ENCODE measurements at regions not wholly inside any gene's neighbourhood (a gene's known extent, or its start where the extent isn't known, plus 50 kb on each side); places are given as distances from the start of the nearest gene placed in this dataset.

DNA sequence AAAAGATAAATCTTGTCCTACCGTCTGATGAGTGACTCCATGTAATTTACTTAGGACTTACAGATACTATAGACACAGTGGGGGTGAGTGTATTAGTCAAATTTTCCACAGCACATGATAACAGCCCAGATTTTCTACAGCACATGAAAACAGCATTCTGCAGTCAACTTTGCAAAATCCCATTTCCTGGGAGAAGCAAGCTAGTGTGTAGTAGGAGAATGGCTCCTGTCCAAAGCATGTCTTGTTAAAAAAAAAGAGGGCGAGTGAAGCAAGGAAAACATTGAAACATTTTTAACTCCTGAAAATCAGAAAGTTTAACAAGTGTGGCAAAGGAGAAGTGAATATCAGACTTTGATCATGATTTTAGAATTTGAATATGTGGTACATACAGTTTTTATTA, 817.8 kb upstream of the FAM98A start:
- no peak for DNase-seq (ENCODE audit: low read depth in 2 of 2)

DNA sequence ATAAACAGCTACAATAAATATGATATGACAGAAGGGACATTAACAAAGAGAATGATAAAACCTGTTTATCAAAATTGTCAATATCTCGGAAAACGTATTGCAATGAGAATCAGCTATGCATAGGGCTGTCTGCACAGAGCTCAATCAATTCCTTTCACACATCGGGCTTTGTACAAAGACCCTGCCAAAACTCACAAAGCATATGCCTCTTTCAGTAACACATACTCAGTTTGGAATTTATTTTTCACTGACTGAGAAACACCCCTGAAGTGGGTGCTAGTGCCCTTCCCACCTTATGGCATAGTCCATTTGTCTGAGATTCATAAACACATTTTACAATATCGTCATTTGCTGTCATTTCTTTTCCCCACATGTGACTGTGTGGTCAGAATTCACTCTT, 815.8 kb upstream of the FAM98A start:
- DNase-seq (ENCODE audit: low read depth in 2 of 2), result no peak

DNA sequence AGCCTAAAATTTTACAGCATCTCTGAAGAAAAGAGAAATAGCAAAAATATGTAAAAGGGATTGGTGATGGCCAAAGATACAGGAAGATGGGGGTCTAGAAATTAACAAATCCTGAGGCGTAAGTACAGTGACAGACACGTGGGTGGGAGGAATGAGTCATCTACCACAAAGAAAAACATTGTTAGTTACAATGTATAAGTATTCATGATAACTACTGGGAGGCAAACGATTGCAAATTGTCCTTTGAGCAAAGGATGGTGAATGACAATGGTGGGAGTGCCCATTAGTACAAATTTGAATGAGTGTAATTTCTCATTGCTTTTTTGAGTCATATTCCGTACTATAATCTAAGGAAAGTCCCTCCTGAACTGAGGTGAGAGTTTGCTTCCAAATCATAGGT, 809.0 kb upstream of the FAM98A start:
- no peak for DNase-seq (ENCODE audit: low read depth in 2 of 2)

DNA sequence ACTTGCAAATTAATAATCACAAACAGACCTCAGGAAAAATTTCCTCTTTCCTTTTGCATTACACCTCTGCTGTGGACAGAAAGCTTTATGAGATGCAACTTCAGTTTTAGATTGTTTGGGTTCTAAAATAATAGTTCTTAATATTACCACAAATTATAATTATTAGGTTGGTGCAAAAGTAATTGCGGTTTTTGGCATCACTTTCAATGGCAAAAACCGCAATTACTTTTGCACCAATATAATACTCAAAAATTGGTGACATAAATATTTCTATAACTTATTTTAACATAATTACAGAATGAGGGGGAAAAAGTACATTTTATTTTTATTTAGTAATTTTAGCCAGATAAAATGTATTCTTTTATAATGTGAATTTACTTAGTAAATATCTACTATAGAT, 804.4 kb upstream of the FAM98A start:
- DNase-seq (ENCODE audit: low read depth in 2 of 2), result no peak

DNA sequence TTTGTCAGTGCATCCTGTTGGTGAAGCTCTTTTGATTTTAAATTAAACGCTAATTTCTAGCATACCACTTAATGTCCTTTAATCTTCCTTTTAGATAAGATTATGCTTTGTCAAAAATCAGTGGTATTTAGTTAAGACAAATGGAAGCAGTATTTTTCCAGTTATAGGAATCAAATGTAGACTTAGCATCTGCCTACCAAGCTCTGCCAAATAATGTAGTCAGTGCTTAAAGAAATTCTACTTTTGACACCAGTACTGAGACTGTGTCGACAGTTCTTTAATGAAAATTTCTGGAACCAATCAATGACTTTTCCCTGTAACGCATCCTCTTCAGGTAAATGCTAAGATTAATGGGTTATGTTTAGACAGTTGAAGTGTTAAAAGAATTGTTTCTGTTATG, 803.3 kb upstream of the FAM98A start:
- DNase-seq (ENCODE audit: low read depth in 2 of 2), result no peak

DNA sequence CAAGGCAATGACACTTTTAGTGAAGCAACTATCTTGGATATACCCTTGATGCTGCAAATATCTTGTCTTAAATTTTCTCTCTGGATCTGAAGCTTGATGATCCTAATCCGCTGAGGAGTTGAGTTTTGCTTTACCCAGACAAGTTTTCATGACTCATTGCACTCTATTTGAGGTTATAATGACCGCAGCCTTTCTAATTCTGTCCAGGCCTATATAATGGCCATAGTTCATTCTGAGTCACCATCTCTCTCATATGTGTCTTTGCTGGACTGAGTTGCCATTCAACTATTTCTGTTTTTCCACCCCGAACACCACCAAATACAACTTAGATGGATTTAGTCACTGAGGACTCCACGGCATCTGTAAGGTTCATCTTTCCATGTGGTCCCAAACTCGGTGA, 802.1 kb upstream of the FAM98A start:
- no peak for DNase-seq (ENCODE audit: low read depth in 2 of 2)

DNA sequence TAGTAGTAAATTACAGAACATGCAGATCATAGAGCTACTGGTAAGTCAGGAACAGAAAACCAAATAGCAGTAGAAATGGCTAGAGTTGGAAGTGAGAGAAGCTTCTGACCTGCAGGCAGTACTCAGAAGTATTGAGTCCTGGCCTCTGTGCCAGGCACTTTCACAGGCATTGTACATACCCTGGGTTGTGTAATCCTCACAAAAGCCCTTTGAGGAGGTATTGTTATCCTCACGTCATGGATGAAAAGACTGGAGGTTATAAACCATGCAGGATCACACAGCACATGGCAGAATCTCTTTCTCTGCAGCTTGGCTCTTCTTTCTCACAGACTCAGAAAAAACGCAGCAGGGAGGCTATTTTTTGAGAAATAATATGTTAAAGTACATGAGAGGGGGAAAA, 789.3 kb upstream of the FAM98A start:
- no peak for DNase-seq (ENCODE audit: low read depth in 2 of 2)

DNA sequence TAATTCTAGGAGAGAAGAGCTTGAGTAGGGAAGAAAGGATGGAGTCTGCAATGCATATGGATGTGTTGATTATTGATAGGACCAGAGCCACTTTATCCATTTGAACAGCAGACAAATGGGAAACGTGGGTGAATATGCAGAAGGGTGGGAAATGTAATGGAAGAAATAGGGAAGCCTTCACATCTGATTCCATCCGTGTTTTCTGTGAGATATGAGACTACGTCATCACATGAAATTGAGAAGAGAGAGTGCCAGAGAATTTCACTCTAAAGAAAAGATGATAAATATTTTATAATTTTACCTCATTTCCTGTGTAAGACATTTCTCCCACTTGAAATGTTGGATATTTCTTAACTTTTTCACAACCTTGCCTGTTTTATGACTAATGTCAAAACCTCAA, 788.4 kb upstream of the FAM98A start:
- DNase-seq (ENCODE audit: low read depth in 2 of 2), result no peak

DNA sequence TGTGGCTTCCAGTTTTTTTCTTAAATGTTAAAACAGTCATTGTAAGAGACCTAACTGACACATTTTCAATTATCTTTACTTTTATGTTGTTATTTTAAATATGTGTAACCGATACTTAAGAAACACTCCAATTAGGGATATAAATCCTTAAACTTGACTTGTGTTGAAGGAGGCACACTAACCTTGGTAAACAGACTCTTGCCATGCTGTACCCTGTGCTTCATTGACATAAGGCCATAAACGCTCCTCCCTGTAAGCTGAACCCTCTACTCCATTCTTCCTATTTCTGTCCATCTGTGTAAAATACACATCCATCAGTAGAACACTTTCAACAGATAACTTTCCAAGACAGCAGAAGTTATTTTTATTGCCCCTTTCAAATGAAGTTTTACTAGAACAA, 780.5 kb upstream of the FAM98A start:
- no peak for DNase-seq (ENCODE audit: low read depth in 2 of 2)

DNA sequence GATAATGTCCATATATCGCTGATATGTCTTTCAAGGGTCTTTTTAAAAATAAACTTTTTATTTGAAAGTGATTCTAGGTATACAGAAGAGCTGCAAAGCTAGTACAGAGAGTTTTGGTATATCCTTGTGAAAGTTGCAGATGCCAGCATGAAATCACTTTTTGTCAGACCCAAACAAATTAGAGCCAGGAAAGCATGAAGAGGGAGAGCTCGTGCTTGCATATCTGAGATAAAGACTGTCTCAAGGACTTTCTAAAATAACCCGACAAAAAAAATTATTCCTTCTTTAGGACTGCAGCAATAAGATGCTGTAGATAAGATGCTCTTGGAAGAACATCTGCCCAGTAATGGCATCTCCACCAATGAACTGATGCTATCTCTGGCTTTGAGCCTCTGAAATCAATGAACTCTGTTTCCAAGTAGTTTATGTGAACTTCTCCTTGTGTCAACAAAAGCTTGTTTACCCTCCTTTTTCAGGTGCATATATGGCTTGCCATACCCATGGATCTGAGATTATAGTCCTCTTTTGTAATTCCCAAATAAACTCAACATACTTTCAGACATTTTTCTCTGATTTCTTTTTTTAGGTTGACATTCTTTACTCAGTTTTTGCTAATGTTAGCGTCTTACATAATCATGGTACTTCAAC, 774.6 kb upstream of the FAM98A start:
- no peak for DNase-seq (ENCODE audit: low read depth in 2 of 2)

DNA sequence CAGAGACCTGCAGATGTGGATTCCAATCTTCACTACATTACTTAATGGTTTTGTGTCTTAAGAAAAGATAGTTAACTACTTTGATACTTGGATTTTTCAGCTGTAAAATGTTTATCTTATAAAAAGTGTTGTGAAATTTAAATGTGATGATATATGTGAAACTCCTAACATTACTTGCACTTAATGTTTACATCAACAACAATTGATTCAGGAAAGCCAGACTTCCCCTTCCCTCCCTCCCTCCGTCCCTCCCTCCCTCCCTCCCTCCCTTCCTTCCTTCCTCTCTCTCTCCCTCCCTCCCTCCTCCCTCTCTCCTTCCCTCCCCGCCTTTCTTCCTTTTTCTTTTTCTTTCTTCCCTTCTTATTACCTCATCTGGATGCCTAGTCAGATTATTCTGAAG, 773.9 kb upstream of the FAM98A start:
- DNase-seq (ENCODE audit: low read depth in 2 of 2), result no peak

DNA sequence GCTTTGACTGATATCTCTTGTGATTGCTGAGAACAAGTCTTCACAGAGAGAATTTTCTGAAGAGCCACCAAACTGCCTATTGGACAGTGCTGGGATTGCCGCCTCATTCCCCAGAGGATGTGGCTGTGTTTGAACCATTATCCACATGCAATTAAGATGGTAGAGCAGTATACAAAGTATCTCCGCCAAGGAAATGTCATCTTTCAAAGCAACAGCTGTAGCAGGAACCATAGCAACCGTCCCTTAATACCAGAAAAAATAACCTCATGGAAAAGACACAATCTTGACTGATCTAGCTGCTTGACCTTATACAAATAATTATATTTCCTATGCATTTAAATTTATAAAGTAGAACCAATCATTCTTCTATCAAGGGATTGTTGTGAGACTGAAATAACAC, 772.6 kb upstream of the FAM98A start:
- no peak for DNase-seq (ENCODE audit: low read depth in 2 of 2)

DNA sequence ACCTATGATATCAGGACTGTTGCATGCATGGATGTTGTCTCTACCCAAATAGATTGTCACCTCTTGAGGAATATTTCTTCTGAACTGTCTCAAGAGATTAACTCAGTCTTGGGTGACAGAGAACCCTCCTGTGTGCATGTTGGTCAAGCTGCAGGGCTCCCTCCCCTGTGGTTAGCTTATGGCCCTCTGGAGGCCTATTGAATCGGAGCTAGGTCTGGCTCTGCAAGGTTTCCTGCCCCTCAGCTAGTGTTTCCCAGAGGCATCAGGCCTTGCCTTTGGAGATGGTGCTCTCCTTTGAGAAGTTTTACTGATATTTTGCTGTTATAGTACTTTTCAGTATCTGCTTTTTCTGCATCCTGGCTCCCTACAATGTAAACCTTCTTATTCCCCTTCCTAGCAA, 769.2 kb upstream of the FAM98A start:
- DNase-seq (ENCODE audit: low read depth in 2 of 2), result no peak

DNA sequence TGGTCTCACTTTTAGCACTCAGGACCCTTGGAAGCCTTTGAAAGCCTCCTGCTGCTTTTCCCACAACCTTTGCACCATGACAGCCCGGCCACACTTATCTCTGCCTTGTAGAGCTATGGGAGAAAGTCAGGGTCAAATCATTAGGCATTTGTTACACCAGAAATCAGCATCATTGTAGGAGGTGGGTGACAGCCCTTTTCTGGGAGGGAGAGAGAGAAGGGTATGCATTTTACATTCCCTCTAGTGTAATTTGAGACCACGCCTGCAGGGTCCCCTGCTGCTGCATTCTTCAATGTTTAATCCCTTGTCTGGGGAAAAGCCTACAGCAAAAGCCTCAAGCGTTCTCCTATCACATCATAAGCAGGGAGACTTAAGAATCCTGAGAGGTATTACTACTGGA, 766.8 kb upstream of the FAM98A start:
- no peak for DNase-seq (ENCODE audit: low read depth in 2 of 2)

DNA sequence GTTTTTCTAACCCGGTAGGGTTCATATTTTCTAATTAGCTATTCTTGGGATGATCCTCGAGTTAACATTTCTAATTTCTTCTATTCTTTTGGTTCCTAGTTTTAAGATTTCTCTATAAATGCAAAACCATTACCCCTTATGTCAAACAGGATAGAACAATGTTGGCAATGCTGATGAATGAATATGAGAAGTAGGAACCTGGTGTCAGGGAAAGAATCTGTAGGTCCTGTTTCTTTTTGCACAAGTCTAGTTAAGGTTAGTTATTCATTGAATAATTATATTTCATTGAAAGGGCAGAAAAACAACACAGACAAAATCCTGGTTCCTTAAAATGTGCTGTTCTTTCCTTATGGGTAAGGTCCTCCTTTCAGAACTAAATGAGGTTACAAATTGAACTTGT, 766.4 kb upstream of the FAM98A start:
- DNase-seq (ENCODE audit: low read depth in 2 of 2), result no peak

DNA sequence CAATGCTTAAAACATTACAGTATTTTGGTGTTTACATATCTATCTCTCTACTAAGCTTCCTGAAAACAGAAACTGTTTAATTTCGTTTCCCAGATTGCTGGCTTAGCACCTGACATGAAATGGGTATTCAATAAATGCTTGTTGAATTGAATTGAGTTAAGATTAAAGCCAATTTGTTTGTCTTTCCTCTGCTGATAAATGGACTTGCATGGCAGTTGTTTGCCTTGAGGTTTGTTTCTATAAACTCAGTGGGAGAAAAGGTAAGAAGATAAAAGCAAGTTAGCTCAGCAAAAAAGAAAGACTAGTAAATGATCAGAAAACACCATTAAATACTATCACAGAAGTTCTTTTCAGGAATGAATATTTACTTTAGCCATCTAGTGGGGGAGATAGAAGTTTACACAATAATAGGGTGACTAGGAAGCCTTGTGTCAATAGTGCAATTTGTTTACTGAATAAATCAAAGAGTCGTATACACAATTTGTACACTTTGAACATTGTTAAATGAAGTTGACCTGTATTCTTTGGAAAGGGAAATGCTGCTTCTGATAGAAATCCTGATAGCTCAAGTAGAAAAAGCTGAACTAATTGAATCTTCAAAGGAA, 754.5 kb upstream of the FAM98A start:
- DNase-seq (ENCODE audit: low read depth in 2 of 2), result no peak

DNA sequence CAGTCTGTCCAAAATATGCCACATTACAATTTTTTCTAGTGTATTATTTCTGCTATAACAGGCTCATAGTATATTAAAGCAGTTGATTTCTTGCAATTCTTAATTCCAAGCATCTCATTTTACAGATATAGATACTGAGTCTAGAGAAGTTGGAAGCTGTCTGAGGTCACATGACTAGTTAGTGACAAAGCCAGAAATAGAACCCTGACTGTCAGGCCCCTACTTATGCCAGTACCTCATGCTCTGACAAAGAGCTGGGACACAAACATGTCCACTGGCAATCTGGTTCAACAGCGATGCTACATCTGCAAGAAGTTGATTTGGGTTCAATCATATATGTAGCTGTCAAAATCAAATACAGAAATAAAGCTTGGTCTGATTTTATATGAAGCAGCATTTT, 750.4 kb upstream of the FAM98A start:
- no peak for DNase-seq (ENCODE audit: low read depth in 2 of 2)

DNA sequence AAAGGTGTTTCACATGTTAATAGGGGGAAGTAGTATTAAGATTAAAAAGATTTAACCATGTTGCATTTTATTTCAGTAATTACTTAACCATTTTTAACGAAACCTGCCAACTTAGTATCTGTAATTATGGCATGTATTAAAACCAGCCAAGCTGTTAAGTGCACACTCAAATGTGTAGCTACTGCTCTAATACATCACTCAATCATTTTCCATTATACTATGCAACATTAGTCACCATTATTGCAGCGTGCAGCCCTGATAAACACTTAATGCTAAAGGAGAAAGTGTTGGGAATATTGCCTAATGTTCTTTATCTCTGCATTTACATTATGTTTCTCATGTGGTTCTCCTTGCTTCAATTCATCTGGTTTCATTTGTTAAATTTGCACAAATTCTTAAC, 745.9 kb upstream of the FAM98A start:
- DNase-seq (ENCODE audit: low read depth in 2 of 2), result no peak

DNA sequence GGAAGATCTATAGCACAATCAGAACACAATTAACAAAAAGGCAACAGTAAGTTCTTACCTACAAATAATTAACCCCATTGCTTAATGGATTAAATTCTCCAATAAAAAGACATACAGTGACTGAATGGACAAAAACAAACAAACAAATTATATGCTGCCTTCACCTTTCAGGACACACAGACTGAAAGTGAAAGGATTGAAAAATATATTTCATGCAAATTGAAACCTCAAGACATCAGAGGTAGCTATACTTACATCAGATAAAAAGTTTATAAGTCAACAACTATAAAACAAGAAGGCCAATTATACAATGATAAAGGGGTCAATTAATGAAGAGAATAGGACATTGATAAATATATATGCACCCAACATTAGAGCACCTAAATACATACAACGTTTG, 741.2 kb upstream of the FAM98A start:
- no peak for DNase-seq (ENCODE audit: low read depth in 2 of 2)

DNA sequence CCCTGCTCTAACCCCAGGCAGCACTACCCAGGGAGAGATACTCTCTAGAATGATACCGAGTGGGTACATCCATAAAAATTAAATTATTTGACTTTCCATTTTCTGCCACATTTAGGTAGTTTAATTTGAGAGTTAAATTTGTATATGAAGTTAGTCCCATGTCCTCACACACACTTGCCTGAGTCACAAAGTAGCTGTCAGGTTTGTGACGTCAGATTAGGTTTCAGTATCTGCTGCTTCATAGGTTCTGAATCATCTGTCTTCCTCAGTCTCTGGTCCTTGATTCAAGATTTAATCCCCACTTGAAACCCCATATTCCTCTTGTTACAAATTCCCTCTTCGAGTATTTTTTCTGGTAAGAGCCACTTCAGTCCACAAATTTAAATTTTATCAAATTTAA, 738.6 kb upstream of the FAM98A start:
- DNase-seq (ENCODE audit: low read depth in 2 of 2), result no peak

DNA sequence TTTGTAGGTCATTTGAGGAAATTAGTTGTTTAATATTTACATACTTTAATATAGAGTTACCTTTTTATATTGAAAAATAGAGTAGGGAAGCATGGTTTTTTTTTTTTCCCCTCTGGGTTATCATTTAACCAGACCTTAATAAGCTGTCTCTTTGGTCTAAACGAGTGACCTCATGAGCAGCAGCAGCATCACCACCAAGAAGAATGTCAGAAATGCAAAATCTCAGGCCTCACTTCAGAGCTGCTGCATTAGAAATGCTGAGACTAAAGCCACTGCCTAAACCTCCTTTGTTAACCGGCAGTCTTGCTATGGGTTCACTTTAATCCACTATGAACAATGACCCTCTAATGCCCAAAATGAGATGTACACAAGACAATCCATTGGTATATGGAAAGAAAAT, 733.7 kb upstream of the FAM98A start:
- no peak for DNase-seq (ENCODE audit: low read depth in 2 of 2)

DNA sequence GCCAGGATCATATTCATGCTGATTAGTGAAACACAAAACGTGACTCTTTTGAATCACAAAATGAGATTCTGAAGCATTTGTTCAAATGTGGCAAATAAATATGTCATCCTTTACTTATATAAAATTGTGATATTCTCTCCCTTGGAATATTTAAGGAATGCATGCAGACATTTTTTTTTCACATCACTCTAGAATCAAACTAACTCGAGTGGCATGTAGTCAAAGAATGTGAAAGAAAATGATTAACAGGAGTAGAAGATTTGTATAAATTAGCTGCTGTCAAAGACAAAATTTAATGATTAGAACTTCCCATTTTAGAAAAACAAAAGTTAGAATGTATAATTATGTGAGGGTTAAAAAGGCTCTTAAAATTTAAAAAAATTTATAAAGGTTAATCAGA, 721.0 kb upstream of the FAM98A start:
- no peak for DNase-seq (ENCODE audit: low read depth in 2 of 2)

DNA sequence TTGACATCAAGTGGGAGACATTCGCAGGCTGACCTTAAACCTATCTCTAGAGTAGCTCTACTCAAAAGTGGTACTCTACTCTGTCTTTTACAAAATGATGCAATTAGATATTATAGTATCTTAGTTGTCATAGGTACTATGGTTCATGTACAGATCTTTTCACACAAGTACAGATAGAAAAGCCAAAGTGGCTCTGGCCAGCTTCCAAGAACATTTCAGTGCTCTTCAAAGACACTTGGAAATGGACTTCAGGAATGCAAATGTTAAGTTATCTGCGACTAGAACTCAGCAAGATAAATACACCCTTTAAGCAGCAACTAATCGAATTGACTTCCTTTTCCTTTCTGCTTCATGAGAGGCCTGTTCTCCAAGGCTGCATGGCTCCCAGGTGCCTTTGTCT, 718.7 kb upstream of the FAM98A start:
- DNase-seq (ENCODE audit: low read depth in 2 of 2), result no peak

DNA sequence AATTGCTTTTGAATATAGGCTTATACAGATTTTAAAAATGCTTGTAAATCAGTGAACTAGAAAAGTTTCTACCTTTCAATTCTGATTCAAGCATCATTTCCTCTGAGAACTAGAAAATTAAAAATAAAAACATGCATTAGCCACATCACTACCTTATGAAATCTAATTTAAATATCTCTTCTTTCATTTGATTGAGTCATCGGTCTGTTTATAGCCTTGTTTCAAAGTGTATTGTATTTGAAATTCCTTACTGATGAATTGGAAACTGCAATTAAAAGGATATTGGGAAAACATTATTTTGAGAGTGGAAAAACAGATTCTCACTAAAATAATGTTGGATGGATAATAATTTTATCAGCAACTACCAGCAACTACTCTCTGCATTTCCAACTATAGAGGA, 717.7 kb upstream of the FAM98A start:
- no peak for DNase-seq (ENCODE audit: low read depth in 2 of 2)

All from stimulated activated CD4-positive, alpha-beta T cell treated with anti-CD3 and anti-CD28 coated beads, Interleukin-15, amount 100 ng/mL, for 48 hours (primary cell).